Mesendoderm (in vitro differentiated cells): ENCODE measurements at regions not wholly inside any gene's neighbourhood (a gene's known extent, or its start where the extent isn't known, plus 50 kb on each side); places are given as distances from the start of the nearest gene placed in this dataset.
A peak's percentile ranks its signal among the peaks of the same experiment; 100 is the strongest.

ENCODE experiments used
- DNase-seq: peaks from one replicate; pipeline ENCODE4 v3.0.0; 2013
- H2AK5ac ChIP-seq: 2 replicates; pipeline ENCODE4 v1.6.1; 2013; ENCODE audit warnings: low read length, inconsistent platforms
- H2BK120ac ChIP-seq: 2 replicates; pipeline ENCODE4 v1.6.1; 2013; ENCODE audit warnings: low read depth, mild to moderate bottlenecking, low read length, moderate library complexity, mixed read lengths
- H2BK15ac ChIP-seq: replicated peaks from 2 replicates; pipeline ENCODE4 v1.6.1; 2013; ENCODE audit warnings: low read depth, mild to moderate bottlenecking, moderate library complexity
- H2BK5ac ChIP-seq: 2 replicates; pipeline ENCODE4 v1.6.1; 2013; ENCODE audit warnings: low read length, inconsistent platforms
- H3K18ac ChIP-seq: 2 replicates; pipeline ENCODE4 v1.6.1; 2013; ENCODE audit warnings: mild to moderate bottlenecking, low read length, mixed read lengths
- H3K23ac ChIP-seq: one replicate; pipeline ENCODE4 v1.6.1; 2013; ENCODE audit warnings: low read length
- H3K27ac ChIP-seq: 2 replicates; pipeline ENCODE4 v1.5.1; 2013; ENCODE audit warnings: low read depth, mild to moderate bottlenecking, inconsistent platforms, low read length, moderate library complexity
- H3K27me3 ChIP-seq: 2 replicates; pipeline ENCODE4 v1.6.1; 2013; ENCODE audit warnings: low read length, control low read depth, mild to moderate bottlenecking, inconsistent platforms; ENCODE audit not compliant: insufficient read depth, poor library complexity
- H3K36me3 ChIP-seq: 2 replicates; pipeline ENCODE4 v1.6.1; 2013; ENCODE audit warnings: low read length, inconsistent platforms; ENCODE audit not compliant: control insufficient read depth, insufficient read depth
- H3K4ac ChIP-seq: one replicate; pipeline ENCODE4 v1.6.1; 2013; ENCODE audit warnings: low read depth, mild to moderate bottlenecking, low read length, moderate library complexity
- H3K4me1 ChIP-seq: 2 replicates; pipeline ENCODE4 v1.6.1; 2013; ENCODE audit warnings: low read depth, low read length, inconsistent platforms; ENCODE audit not compliant: control insufficient read depth
- H3K4me2 ChIP-seq: 2 replicates; pipeline ENCODE4 v1.6.1; 2013; ENCODE audit warnings: low read length
- H3K4me3 ChIP-seq: 2 replicates; pipeline ENCODE4 v1.5.1; 2013; ENCODE audit warnings: mild to moderate bottlenecking, low read length
- H3K56ac ChIP-seq: one replicate; pipeline ENCODE4 v1.6.1; 2013; ENCODE audit warnings: low read length
- H3K79me1 ChIP-seq: 2 replicates; pipeline ENCODE4 v1.6.1; 2013; ENCODE audit warnings: low read length, inconsistent platforms
- H3K79me2 ChIP-seq: 2 replicates; pipeline ENCODE4 v1.6.1; 2013; ENCODE audit warnings: mild to moderate bottlenecking, low read length; ENCODE audit not compliant: control insufficient read depth, insufficient read depth
- H3K9ac ChIP-seq: 2 replicates; pipeline ENCODE4 v1.6.1; 2013; ENCODE audit warnings: low read length, inconsistent platforms
- H4K5ac ChIP-seq: one replicate; pipeline ENCODE4 v1.6.1; 2013; ENCODE audit warnings: low read length
- H4K8ac ChIP-seq: one replicate; pipeline ENCODE4 v1.6.1; 2013; ENCODE audit warnings: low read depth, mild to moderate bottlenecking, control low read depth, low read length, moderate library complexity
- WGBS: extraction: QIAGEN DNeasy Blood & Tissue Kit; methylation state at CpG from one replicate; pipeline ENCODE4 v1.1.7; 2013; ENCODE audit warnings: low lambda C conversion rate, missing lambda C conversion rate; ENCODE audit not compliant: insufficient coverage; ENCODE audit errors: extremely low coverage; 5-methylcytosine and 5-hydroxymethylcytosine counted together

DNA sequence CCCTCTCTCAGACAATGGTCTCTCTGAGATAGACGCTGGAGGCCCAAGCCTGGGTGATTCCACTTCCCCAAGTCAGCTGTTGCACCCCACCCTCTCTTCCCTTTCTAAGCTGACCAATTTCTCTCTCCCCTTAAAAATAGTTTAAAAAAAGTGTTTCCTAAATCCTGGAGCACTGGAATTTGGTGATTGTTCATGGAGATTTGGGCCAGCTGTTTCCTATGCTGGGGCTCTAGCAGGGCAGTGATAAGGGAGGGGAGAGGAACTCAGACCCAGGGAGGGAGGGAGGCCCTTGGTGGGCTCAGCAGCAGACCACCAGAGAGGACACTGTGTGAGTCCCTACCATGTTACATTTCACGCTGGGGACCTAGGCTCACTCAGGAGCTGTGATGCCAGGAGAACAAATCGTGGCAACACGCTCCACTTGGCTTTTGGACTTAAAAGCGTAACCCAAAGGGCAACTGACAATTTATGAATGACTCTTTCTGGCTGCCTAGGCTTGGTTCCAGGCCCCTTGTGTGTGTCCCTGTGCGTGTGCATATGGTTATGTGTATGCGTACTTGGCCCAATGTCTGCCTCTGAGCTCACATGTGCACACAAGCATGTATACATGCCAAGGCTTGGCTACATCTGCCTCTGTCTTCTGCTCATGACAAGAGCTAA is 59.8 kb upstream of the INSYN1 start:
- no peak overlapping the region for H4K8ac ChIP-seq
- no peaks in the 10 kb centered on the region for H3K79me2 ChIP-seq
- no peak overlapping the region for H3K18ac ChIP-seq
- H2BK15ac ChIP-seq, result no peak overlapping the region
- WGBS, result no CpG with 5 or more reads among the region's 7 CpGs
- H4K5ac ChIP-seq, result no peak overlapping the region
- no peak overlapping the region for H2BK5ac ChIP-seq
- no peak overlapping the region for H3K56ac ChIP-seq
- H3K4me2 ChIP-seq, result no peak overlapping the region
- no peak overlapping the region for H3K27ac ChIP-seq
- H2AK5ac ChIP-seq, result no peak overlapping the region
- H2BK120ac ChIP-seq, result no peak overlapping the region
- H3K27me3 ChIP-seq, result no peaks in the 10 kb centered on the region
- H3K4me3 ChIP-seq, result no peak overlapping the region
- H3K79me1 ChIP-seq, result no peaks in the 10 kb centered on the region
- H3K4ac ChIP-seq, result no peak overlapping the region
- DNase-seq, result no peak
- H3K36me3 ChIP-seq, result no peaks in the 10 kb centered on the region
- no peak overlapping the region for H3K23ac ChIP-seq
- H3K9ac ChIP-seq, result no peak overlapping the region
- H3K4me1 ChIP-seq, result no peaks in the 10 kb centered on the region

DNA sequence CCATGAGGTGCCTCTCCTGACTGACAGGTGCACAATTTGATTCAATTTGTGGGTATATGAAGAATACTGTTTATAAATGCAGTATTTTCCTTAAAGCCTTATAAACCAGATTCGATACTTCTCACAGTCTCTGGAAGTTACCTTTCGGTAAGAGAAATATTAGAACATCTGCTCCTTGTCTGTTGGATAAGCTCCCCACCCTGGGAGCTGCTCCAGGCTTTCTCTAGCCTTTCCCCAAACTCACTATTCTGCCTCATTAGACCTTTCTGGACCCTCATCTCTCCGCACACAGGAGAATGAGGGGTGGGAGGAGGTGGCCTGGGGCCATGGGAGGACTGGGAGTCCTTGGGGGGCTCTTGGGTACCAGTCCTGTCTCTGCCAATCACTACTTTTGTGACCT is 59.8 kb upstream of the TBC1D21 start:
- no peak overlapping the region for H3K4me2 ChIP-seq
- no peak overlapping the region for H3K56ac ChIP-seq
- no peak overlapping the region for H2BK15ac ChIP-seq
- no peaks in the 10 kb centered on the region for H3K27me3 ChIP-seq
- no peak overlapping the region for H3K18ac ChIP-seq
- no peak overlapping the region for H3K27ac ChIP-seq
- H2BK5ac ChIP-seq, result no peak overlapping the region
- H3K4me1 ChIP-seq, result no peaks in the 10 kb centered on the region
- H3K36me3 ChIP-seq, result no peaks in the 10 kb centered on the region
- no peaks in the 10 kb centered on the region for H3K79me1 ChIP-seq
- no CpG with 5 or more reads among the region's 3 CpGs for WGBS
- H4K8ac ChIP-seq, result no peak overlapping the region
- H2BK120ac ChIP-seq, result no peak overlapping the region
- H2AK5ac ChIP-seq, result no peak overlapping the region
- H4K5ac ChIP-seq, result no peak overlapping the region
- H3K4me3 ChIP-seq, result no peak overlapping the region
- DNase-seq, result no peak
- H3K9ac ChIP-seq, result no peak overlapping the region
- H3K23ac ChIP-seq, result no peak overlapping the region
- H3K79me2 ChIP-seq, result no peaks in the 10 kb centered on the region
- no peak overlapping the region for H3K4ac ChIP-seq

DNA sequence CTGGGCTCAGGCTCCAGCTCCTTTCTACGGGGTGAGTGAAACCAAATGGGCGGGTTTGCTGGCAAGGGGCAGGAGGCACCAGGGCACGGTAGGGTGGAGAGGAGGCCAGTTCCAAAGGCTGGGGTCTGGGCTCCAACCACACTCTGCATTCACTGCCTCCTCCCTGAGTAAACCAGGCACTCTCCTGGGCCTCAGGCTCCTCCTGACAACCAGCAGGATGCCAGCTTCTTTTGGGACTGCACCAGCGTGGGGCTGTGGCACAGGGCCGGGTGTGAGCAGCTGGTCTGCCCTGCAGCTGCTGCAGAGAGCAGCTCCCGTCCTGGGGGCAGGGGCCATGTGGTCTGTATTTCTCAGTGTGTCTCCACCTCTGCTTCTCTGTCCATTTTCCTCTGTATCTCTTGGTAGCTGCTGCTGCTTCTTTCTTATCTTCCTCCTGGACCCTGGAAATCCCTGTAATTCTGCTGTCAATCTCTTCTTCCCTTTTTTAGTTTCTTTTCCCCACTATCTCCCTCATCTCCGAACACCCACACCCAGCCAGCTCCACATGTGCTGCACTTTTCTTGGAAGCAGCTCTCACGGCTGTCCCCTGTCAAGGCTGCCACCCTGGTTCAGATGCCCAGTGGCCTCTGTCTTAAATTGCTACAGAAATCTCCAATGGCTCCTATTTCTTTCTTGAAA is 54.9 kb upstream of the TBC1D21 start:
- H4K5ac ChIP-seq, result no peak overlapping the region
- no peaks in the 10 kb centered on the region for H3K79me2 ChIP-seq
- no peak overlapping the region for H3K9ac ChIP-seq
- no peak overlapping the region for H3K18ac ChIP-seq
- no peak overlapping the region for H3K4me3 ChIP-seq
- no peak overlapping the region for H3K27ac ChIP-seq
- H3K4ac ChIP-seq, result no peak overlapping the region
- no peaks in the 10 kb centered on the region for H3K4me1 ChIP-seq
- H2BK15ac ChIP-seq, result no peak overlapping the region
- H2BK120ac ChIP-seq, result no peak overlapping the region
- no peak overlapping the region for H3K4me2 ChIP-seq
- no peak overlapping the region for H2BK5ac ChIP-seq
- H4K8ac ChIP-seq, result no peak overlapping the region
- H3K36me3 ChIP-seq, result no peaks in the 10 kb centered on the region
- no peaks in the 10 kb centered on the region for H3K27me3 ChIP-seq
- H3K56ac ChIP-seq, result no peak overlapping the region
- no peaks in the 10 kb centered on the region for H3K79me1 ChIP-seq
- WGBS, result no CpG with 5 or more reads among the region's 8 CpGs
- DNase-seq, result no peak
- H2AK5ac ChIP-seq, result no peak overlapping the region
- no peak overlapping the region for H3K23ac ChIP-seq

DNA sequence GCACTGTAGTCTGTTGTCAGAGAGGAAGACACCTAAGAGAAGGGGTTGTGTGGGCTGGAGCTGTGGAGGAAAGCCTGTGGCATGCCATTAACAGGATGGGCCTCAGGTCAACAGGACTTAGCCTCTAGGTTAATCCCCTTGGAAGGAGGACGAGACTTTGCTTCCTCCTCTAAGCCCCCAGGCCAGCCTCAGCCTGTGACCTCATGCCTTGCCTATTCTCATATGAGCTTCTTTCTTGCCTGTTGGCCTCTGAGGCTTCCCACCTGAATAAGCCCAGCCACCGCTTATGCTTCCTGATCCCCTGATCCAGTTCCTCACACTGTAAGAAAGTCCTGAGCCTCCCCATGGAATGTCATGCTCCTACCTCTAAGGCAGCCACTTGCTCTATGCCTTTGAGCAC is 52.2 kb upstream of the TBC1D21 start:
- WGBS, result no CpG with 5 or more reads among the region's 2 CpGs
- H2BK120ac ChIP-seq, result no peak overlapping the region

DNA sequence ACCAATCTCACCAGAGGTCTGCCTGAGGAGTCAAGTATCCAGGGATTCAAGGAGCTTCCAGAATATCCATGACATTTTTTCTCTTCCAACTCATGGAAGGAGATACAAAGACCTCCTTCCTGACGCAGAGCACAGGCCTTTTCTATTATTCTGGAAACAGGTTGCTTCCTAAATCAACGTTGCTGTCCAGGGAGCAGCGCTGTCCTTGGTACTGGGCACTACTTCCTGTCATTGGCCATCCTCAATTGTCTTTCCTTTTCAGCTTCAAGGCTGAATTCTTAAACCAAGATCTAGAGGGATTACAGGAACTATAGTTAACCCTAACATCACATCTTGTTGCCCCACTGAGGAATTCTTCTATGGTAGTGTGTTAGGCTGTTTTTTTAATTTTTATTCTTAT is 50.4 kb upstream of the TBC1D21 start:
- no peak overlapping the region for H3K4me3 ChIP-seq
- H3K79me2 ChIP-seq, result no peaks in the 10 kb centered on the region
- no peak overlapping the region for H3K27ac ChIP-seq
- no peak overlapping the region for H3K9ac ChIP-seq
- no peak overlapping the region for H4K8ac ChIP-seq
- no peak overlapping the region for H3K18ac ChIP-seq
- no peak overlapping the region for H2BK5ac ChIP-seq
- no peak overlapping the region for H2BK15ac ChIP-seq
- H3K4me1 ChIP-seq, result no peaks in the 10 kb centered on the region
- no peak overlapping the region for H3K4me2 ChIP-seq
- H2BK120ac ChIP-seq, result no peak overlapping the region
- no peaks in the 10 kb centered on the region for H3K27me3 ChIP-seq
- peak; percentile 46 for DNase-seq
- no peak overlapping the region for H3K23ac ChIP-seq
- H2AK5ac ChIP-seq, result no peak overlapping the region
- H3K36me3 ChIP-seq, result no peaks in the 10 kb centered on the region
- H3K4ac ChIP-seq, result no peak overlapping the region
- H4K5ac ChIP-seq, result no peak overlapping the region
- H3K56ac ChIP-seq, result no peak overlapping the region
- WGBS, result no CpG with 5 or more reads among the region's 3 CpGs
- H3K79me1 ChIP-seq, result no peaks in the 10 kb centered on the region

More for the DNA sequence above, 52.2 kb upstream of the TBC1D21 start:
- Histone ChIP-seq H4K5ac (no peak overlapping the region), H3K18ac (no peak overlapping the region), H3K4ac (no peak overlapping the region), H3K27me3 (no peaks in the 10 kb centered on the region), H2BK5ac (no peak overlapping the region), H2AK5ac (no peak overlapping the region), H3K56ac (no peak overlapping the region), H3K27ac (no peak overlapping the region), H3K23ac (no peak overlapping the region), H3K79me2 (no peaks in the 10 kb centered on the region), H3K9ac (no peak overlapping the region), H3K36me3 (no peaks in the 10 kb centered on the region), H4K8ac (no peak overlapping the region), H3K79me1 (no peaks in the 10 kb centered on the region), H3K4me1 (no peaks in the 10 kb centered on the region), H3K4me3 (no peak overlapping the region), H2BK15ac (no peak overlapping the region), H3K4me2 (no peak overlapping the region)
- peak; percentile 29 for DNase-seq
